Fibroblast of villous mesenchyme (primary cell): ENCODE measurements at regions not wholly inside any gene's neighbourhood (a gene's known extent, or its start where the extent isn't known, plus 50 kb on each side); places are given as distances from the start of the nearest gene placed in this dataset.

ENCODE experiments used
- DNase-seq: peaks from one replicate; pipeline ENCODE4 v3.0.0-alpha.2; 2010; ENCODE audit warnings: low read depth
- H3K4me3 ChIP-seq: 2 replicates; pipeline ENCODE4 v1.5.1; 2011; ENCODE audit warnings: low read depth, mild to moderate bottlenecking, low read length
- CTCF ChIP-seq: IDR thresholded peaks from 2 replicates; pipeline ENCODE4 v1.5.1; 2012; ENCODE audit warnings: low read depth, mild to moderate bottlenecking, low read length; ENCODE audit not compliant: insufficient read depth

GRCh38 chr9:81389569-81389993 is 299.8 kb downstream of the TLE1 start:
- DNase-seq, result peak; percentile 88
- H3K4me3 ChIP-seq, result no peak overlapping the region
- TF ChIP-seq CTCF, result no peak

DNA sequence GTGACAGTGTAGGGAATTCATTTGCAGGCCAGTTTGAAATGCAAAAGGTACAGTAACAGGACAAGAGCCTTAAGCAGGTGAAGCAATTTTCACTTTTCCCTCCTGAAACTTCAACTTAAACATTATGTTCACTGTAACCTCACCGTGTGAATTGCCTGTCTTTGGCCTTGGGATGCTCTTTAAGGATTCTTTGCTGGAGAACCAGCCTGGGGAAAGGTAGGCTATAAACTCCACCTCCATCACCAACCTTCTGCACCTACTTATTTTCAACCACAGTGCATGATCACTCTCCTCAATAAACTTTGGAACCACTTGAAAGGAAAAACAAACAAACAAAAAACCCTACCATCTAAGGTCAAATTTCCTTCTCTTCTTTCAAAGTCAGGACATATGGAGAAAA is 300.5 kb downstream of the TLE1 start:
- no peak overlapping the region for H3K4me3 ChIP-seq
- no peak for DNase-seq
- TF ChIP-seq CTCF, result no peak

DNA sequence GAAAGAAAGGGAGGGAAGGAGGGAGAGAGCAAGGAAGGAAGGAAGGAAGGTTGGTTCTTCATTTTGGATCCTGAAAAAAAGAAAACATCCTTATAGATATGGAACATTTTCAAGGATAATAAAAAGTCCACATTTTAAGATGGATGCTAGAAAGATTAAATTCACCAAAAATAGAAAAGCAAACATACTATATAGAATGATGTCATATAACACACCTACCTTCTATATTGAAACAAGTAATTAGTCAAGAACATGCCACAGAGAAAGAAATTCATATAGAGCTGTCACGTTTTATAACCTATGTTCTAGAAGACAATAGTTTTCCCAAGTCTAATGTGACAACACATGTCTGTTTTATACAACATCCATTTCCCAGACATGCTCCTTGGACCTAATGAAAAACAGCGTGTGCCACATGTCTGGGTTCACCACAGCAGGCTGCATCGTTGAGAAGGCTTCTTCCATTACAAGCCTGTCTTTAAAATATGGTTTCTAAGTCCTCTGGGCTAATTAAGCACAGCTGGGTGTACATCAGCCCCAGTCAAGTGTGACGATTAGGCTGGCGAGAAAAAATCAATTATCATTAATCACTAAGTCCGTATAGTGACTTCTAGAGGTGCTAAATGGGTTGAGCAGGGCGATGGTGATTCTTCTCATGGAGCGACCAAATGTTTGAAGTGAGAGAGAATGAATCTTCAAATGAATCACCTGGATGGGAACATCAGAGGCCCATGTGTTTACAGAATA is 301.8 kb downstream of the TLE1 start:
- no peak overlapping the region for H3K4me3 ChIP-seq
- no peak for TF ChIP-seq CTCF
- DNase-seq, result no peak

DNA sequence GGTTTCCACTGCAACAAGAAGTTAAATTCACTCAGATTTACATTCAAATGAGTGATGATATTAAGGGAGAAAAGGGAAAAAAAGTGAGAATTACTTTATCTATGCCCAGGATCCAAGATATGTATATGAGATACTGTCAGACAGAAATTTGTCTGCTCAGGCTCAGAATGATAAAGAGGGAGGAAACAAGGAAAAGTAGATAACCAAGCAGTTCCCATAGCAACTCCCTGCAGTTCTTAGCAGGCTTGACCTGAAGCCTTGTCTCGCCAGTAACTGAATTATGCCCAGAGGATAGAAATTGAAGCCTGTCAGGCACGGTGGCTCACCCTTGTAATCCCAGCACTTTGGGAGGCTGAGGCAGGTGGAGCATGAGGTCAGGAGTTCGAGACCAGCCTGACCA is 304.4 kb downstream of the TLE1 start:
- H3K4me3 ChIP-seq, result no peak overlapping the region
- TF ChIP-seq CTCF, result no peak
- DNase-seq, result no peak

- DNase-seq, result no peak
- no peak for TF ChIP-seq CTCF
- no peak overlapping the region for H3K4me3 ChIP-seq
Observed at GRCh38 chr9:81382281-81382680, 307.1 kb downstream of the TLE1 start.

- no peak for DNase-seq
- TF ChIP-seq CTCF, result no peak
- no peak overlapping the region for H3K4me3 ChIP-seq
Observed at GRCh38 chr9:81381694-81382093, 307.7 kb downstream of the TLE1 start.
